GM23338 (cell line): ENCODE measurements at regions not wholly inside any gene's neighbourhood (a gene's known extent, or its start where the extent isn't known, plus 50 kb on each side); places are given as distances from the start of the nearest gene placed in this dataset.

Experiments
- ATAC-seq: fragments of 200-7000 bp; cut with Tn5 transposase; 3 replicates; pipeline ENCODE4 v1.9.1; 2020
- DNase-seq: peaks from one replicate; pipeline ENCODE4 v3.0.0-alpha.2; 2015; ENCODE audit warnings: low spot score
- H2AFZ ChIP-seq: fragments of 200-600 bp; sonication (generic); 2 replicates; pipeline ENCODE4 v1.8.0; 2016; ENCODE audit warnings: antibody characterized with exemption, mild to moderate bottlenecking, moderate library complexity
- H3F3A ChIP-seq: fragments of 200-600 bp; sonication (generic); replicated peaks from 2 replicates; pipeline ENCODE4 v1.8.0; 2017; ENCODE audit warnings: antibody characterized with exemption, mixed run types, low read depth
- H3K27ac ChIP-seq: fragments of 200-600 bp; sonication (generic); 2 replicates; pipeline ENCODE4 v1.6.1; 2016; ENCODE audit warnings: low read depth
- H3K27me3 ChIP-seq: fragments of 200-600 bp; sonication (generic); 2 replicates; pipeline ENCODE4 v1.8.0; 2016; ENCODE audit warnings: mild to moderate bottlenecking, mixed run types, moderate library complexity; ENCODE audit not compliant: insufficient read depth
- H3K36me3 ChIP-seq: fragments of 200-600 bp; sonication (generic); 2 replicates; pipeline ENCODE4 v1.8.0; 2016; ENCODE audit warnings: mild to moderate bottlenecking; ENCODE audit not compliant: insufficient read depth
- H3K4me1 ChIP-seq: fragments of 200-600 bp; sonication (generic); 2 replicates; pipeline ENCODE4 v1.8.0; 2016; ENCODE audit warnings: mild to moderate bottlenecking, moderate library complexity; ENCODE audit not compliant: insufficient read depth
- H3K4me2 ChIP-seq: fragments of 200-600 bp; sonication (generic); 2 replicates; pipeline ENCODE4 v1.7.1; 2017; ENCODE audit warnings: mixed run types
- H3K4me3 ChIP-seq: fragments of 200-600 bp; sonication (generic); 2 replicates; pipeline ENCODE4 v1.6.1; 2016; ENCODE audit warnings: mixed run types
- H3K79me2 ChIP-seq: fragments of 200-600 bp; sonication (generic); replicated peaks from 2 replicates; pipeline ENCODE4 v1.8.0; 2017; ENCODE audit warnings: mild to moderate bottlenecking; ENCODE audit not compliant: insufficient read depth
- H3K9me2 ChIP-seq: fragments of 200-600 bp; sonication (generic); 2 replicates; pipeline ENCODE4 v1.8.0; 2017; ENCODE audit not compliant: insufficient read depth
- H4K20me1 ChIP-seq: fragments of 200-600 bp; sonication (generic); replicated peaks from 2 replicates; pipeline ENCODE4 v1.8.0; 2017; ENCODE audit warnings: mild to moderate bottlenecking; ENCODE audit not compliant: insufficient read depth
- H3K27ac Mint-ChIP-seq: 2 replicates; pipeline ENCODE4 v1.8.0; 2020; ENCODE audit warnings: inconsistent platforms, mild to moderate bottlenecking, moderate library complexity, mixed read lengths
- H3K27me3 Mint-ChIP-seq: 3 replicates; pipeline ENCODE4 v1.8.0; 2022; ENCODE audit warnings: low read depth, mild to moderate bottlenecking, moderate library complexity, mixed read lengths, inconsistent platforms; ENCODE audit not compliant: insufficient read depth, poor library complexity
- H3K36me3 Mint-ChIP-seq: 3 replicates; pipeline ENCODE4 v1.8.0; 2021; ENCODE audit warnings: low read depth, mild to moderate bottlenecking, inconsistent platforms, moderate library complexity, mixed read lengths
- H3K4me1 Mint-ChIP-seq: 3 replicates; pipeline ENCODE4 v1.8.0; 2020; ENCODE audit warnings: mild to moderate bottlenecking, inconsistent platforms, mixed read lengths
- H3K4me3 Mint-ChIP-seq: 3 replicates; pipeline ENCODE4 v1.8.0; 2021; ENCODE audit warnings: moderate library complexity, mild to moderate bottlenecking, inconsistent platforms, mixed read lengths
- H3K9me3 Mint-ChIP-seq: 3 replicates; pipeline ENCODE4 v1.8.0; 2020; ENCODE audit warnings: moderate library complexity, mild to moderate bottlenecking, inconsistent platforms, mixed read lengths
- CREB1 ChIP-seq: fragments of 250-450 bp; sonication (Bioruptor Pico); IDR thresholded peaks from 2 replicates; pipeline ENCODE4 v1.5.0; 2020; ENCODE audit warnings: low read depth, mild to moderate bottlenecking, moderate library complexity
- CTCF ChIP-seq, 2 experiments: fragments of 200-600 bp in 1 of 2; sonication (generic) in 1 of 2; conservative IDR thresholded peaks; 2 replicates each; pipeline versions ENCODE4 v1.5.1 to v1.6.1; 2016 to 2017; ENCODE audit warnings: antibody characterized with exemption in 2 of 2, low read depth in 2 of 2, mild to moderate bottlenecking in 2 of 2, moderate library complexity in 1 of 2
- ETS1 ChIP-seq: IDR thresholded peaks from 2 replicates; pipeline ENCODE4 v1.6.1; 2016; ENCODE audit warnings: antibody characterized with exemption
- EZH2 ChIP-seq: fragments of 200-600 bp; sonication (generic); IDR thresholded peaks from one replicate; pipeline ENCODE4 v1.8.0; 2017; ENCODE audit warnings: antibody characterized with exemption, mild to moderate bottlenecking, low read depth; ENCODE audit not compliant: unreplicated experiment
- EZH2phosphoT487 ChIP-seq: fragments of 200-600 bp; sonication (generic); IDR thresholded peaks from one replicate; pipeline ENCODE4 v1.8.1; 2018; ENCODE audit warnings: antibody characterized with exemption; ENCODE audit not compliant: unreplicated experiment
- JUNB ChIP-seq: IDR thresholded peaks from one replicate; pipeline ENCODE4 v1.6.1; 2016; ENCODE audit warnings: antibody characterized with exemption; ENCODE audit not compliant: unreplicated experiment
- NANOG ChIP-seq: IDR thresholded peaks from 2 replicates; pipeline ENCODE4 v1.6.1; 2016; ENCODE audit warnings: antibody characterized with exemption, borderline replicate concordance
- POLR2AphosphoS5 ChIP-seq: IDR thresholded peaks from 2 replicates; pipeline ENCODE4 v1.6.1; 2016; ENCODE audit warnings: antibody characterized with exemption, low read depth
- REST ChIP-seq: IDR thresholded peaks from one replicate; pipeline ENCODE4 v1.6.1; 2018; ENCODE audit warnings: antibody characterized with exemption; ENCODE audit not compliant: unreplicated experiment
- STAT1 ChIP-seq: IDR thresholded peaks from one replicate; pipeline ENCODE4 v1.6.1; 2016; ENCODE audit warnings: antibody characterized with exemption; ENCODE audit not compliant: unreplicated experiment
- ZNF114 ChIP-seq: fragments of 250-450 bp; sonication (Bioruptor Pico); IDR thresholded peaks from 2 replicates; pipeline ENCODE4 v1.5.0; 2020; ENCODE audit warnings: mild to moderate bottlenecking, moderate library complexity
- ZNF331 ChIP-seq: fragments of 250-450 bp; sonication (Bioruptor Pico); IDR thresholded peaks from 2 replicates; pipeline ENCODE4 v1.5.0; 2020; ENCODE audit warnings: low read depth, mild to moderate bottlenecking, moderate library complexity
- TF ChIP-seq, protein P1 (sequence below): fragments of 250-450 bp; sonication (Bioruptor Pico); IDR thresholded peaks from 2 replicates; pipeline ENCODE4 v1.5.0; 2020; ENCODE audit warnings: mild to moderate bottlenecking, moderate library complexity

- Histone ChIP-seq H2AFZ (no peak overlapping the region), H3K36me3 (no peaks in the 10 kb centered on the region), H4K20me1 (no peaks in the 10 kb centered on the region), H3F3A (no peaks in the 10 kb centered on the region), H3K27ac (no peak overlapping the region), H3K79me2 (no peaks in the 10 kb centered on the region), H3K4me1 (peaks cover 13% of the 10 kb centered on the region), H3K4me3 (no peak overlapping the region), H3K9me2 (no peaks in the 10 kb centered on the region), H3K4me2 (no peak overlapping the region), H3K27me3 (no peaks in the 10 kb centered on the region)
- ATAC-seq: no peak
- TF ChIP-seq POLR2AphosphoS5 (no peak), EZH2phosphoT487 (no peak), CTCF (conservative IDR thresholded peaks at IDR 0.05; ENCODE audit: low read depth in 2 of 2) (no peak), ETS1 (no peak), STAT1 (no peak), REST (no peak), CREB1 (CRISPR knock-in tag) (no peak), ZNF331 (no peak), NANOG (no peak), EZH2 (no peak), JUNB (no peak), ZNF114 (CRISPR knock-in tag) (no peak)
- TF ChIP-seq, protein P1, sequence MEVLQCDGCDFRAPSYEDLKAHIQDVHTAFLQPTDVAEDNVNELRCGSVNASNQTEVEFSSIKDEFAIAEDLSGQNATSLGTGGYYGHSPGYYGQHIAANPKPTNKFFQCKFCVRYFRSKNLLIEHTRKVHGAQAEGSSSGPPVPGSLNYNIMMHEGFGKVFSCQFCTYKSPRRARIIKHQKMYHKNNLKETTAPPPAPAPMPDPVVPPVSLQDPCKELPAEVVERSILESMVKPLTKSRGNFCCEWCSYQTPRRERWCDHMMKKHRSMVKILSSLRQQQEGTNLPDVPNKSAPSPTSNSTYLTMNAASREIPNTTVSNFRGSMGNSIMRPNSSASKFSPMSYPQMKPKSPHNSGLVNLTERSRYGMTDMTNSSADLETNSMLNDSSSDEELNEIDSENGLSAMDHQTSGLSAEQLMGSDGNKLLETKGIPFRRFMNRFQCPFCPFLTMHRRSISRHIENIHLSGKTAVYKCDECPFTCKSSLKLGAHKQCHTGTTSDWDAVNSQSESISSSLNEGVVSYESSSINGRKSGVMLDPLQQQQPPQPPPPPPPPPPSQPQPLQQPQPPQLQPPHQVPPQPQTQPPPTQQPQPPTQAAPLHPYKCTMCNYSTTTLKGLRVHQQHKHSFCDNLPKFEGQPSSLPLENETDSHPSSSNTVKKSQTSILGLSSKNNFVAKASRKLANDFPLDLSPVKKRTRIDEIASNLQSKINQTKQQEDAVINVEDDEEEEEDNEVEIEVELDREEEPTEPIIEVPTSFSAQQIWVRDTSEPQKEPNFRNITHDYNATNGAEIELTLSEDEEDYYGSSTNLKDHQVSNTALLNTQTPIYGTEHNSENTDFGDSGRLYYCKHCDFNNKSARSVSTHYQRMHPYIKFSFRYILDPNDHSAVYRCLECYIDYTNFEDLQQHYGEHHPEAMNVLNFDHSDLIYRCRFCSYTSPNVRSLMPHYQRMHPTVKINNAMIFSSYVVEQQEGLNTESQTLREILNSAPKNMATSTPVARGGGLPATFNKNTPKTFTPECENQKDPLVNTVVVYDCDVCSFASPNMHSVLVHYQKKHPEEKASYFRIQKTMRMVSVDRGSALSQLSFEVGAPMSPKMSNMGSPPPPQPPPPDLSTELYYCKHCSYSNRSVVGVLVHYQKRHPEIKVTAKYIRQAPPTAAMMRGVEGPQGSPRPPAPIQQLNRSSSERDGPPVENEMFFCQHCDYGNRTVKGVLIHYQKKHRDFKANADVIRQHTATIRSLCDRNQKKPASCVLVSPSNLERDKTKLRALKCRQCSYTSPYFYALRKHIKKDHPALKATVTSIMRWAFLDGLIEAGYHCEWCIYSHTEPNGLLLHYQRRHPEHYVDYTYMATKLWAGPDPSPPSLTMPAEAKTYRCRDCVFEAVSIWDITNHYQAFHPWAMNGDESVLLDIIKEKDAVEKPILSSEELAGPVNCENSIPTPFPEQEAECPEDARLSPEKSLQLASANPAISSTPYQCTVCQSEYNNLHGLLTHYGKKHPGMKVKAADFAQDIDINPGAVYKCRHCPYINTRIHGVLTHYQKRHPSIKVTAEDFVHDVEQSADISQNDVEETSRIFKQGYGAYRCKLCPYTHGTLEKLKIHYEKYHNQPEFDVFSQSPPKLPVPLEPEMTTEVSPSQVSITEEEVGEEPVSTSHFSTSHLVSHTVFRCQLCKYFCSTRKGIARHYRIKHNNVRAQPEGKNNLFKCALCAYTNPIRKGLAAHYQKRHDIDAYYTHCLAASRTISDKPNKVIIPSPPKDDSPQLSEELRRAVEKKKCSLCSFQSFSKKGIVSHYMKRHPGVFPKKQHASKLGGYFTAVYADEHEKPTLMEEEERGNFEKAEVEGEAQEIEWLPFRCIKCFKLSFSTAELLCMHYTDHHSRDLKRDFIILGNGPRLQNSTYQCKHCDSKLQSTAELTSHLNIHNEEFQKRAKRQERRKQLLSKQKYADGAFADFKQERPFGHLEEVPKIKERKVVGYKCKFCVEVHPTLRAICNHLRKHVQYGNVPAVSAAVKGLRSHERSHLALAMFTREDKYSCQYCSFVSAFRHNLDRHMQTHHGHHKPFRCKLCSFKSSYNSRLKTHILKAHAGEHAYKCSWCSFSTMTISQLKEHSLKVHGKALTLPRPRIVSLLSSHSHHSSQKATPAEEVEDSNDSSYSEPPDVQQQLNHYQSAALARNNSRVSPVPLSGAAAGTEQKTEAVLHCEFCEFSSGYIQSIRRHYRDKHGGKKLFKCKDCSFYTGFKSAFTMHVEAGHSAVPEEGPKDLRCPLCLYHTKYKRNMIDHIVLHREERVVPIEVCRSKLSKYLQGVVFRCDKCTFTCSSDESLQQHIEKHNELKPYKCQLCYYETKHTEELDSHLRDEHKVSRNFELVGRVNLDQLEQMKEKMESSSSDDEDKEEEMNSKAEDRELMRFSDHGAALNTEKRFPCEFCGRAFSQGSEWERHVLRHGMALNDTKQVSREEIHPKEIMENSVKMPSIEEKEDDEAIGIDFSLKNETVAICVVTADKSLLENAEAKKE (CRISPR knock-in tag): no peak
- Mint-ChIP-seq H3K36me3 (no peaks in the 10 kb centered on the region), H3K4me3 (no peak overlapping the region), H3K27ac (no peak overlapping the region), H3K4me1 (peaks cover 16% of the 10 kb centered on the region), H3K27me3 (no peaks in the 10 kb centered on the region), H3K9me3 (no peaks in the 10 kb centered on the region)
- no peak for DNase-seq
Observed at GRCh38 chr2:142694282-142694681, 183.2 kb upstream of the KYNU start.
